GM19193 (cell line): ENCODE measurements at regions not wholly inside any gene's neighbourhood (a gene's known extent, or its start where the extent isn't known, plus 50 kb on each side); places are given as distances from the start of the nearest gene placed in this dataset.

ENCODE experiments used
- POLR2A ChIP-seq: IDR thresholded peaks from 4 replicates; pipeline ENCODE4 v1.6.1; 2011; ENCODE audit not compliant: insufficient read depth, insufficient read length; ENCODE audit errors: extremely low read depth

- no peak for TF ChIP-seq POLR2A
These were observed 228.5 kb upstream of the NEBL start for GRCh38 chr10:21125471-21126228.

GRCh38 chr10:21122907-21123306, 225.8 kb upstream of the NEBL start:
- no peak for TF ChIP-seq POLR2A

GRCh38 chr10:21114683-21115082, 217.6 kb upstream of the NEBL start:
- no peak for TF ChIP-seq POLR2A

GRCh38 chr10:21110358-21110757, 213.2 kb upstream of the NEBL start:
- TF ChIP-seq POLR2A = no peak

- no peak for TF ChIP-seq POLR2A
These were observed 203.9 kb upstream of the NEBL start for GRCh38 chr10:21100871-21101514.

- TF ChIP-seq POLR2A = no peak
These were observed 203.1 kb upstream of the NEBL start for GRCh38 chr10:21100190-21100589.

- TF ChIP-seq POLR2A = no peak
These were observed 202.4 kb upstream of the NEBL start for GRCh38 chr10:21099291-21100062.

GRCh38 chr10:21097926-21098355, 200.8 kb upstream of the NEBL start:
- no peak for TF ChIP-seq POLR2A

- TF ChIP-seq POLR2A = no peak
These were observed 198.5 kb upstream of the NEBL start for GRCh38 chr10:21095494-21096055.

- no peak for TF ChIP-seq POLR2A
These were observed 198.0 kb upstream of the NEBL start for GRCh38 chr10:21095073-21095472.

- TF ChIP-seq POLR2A = no peak
These were observed 195.8 kb upstream of the NEBL start for GRCh38 chr10:21092683-21093524.

- TF ChIP-seq POLR2A = no peak
These were observed 193.5 kb upstream of the NEBL start for GRCh38 chr10:21090609-21091082.

- TF ChIP-seq POLR2A = no peak
These were observed 190.4 kb upstream of the NEBL start for GRCh38 chr10:21087476-21087875.

- TF ChIP-seq POLR2A = no peak
These were observed 187.6 kb upstream of the NEBL start for GRCh38 chr10:21084700-21085099.

- TF ChIP-seq POLR2A = no peak
These were observed 186.8 kb upstream of the NEBL start for GRCh38 chr10:21083861-21084260.

- no peak for TF ChIP-seq POLR2A
These were observed 185.1 kb upstream of the NEBL start for GRCh38 chr10:21082206-21082605.
